ENCODE measurements at regions not wholly inside any gene's neighbourhood (a gene's known extent, or its start where the extent isn't known, plus 50 kb on each side); places are given as distances from the start of the nearest gene placed in this dataset.

DNA sequence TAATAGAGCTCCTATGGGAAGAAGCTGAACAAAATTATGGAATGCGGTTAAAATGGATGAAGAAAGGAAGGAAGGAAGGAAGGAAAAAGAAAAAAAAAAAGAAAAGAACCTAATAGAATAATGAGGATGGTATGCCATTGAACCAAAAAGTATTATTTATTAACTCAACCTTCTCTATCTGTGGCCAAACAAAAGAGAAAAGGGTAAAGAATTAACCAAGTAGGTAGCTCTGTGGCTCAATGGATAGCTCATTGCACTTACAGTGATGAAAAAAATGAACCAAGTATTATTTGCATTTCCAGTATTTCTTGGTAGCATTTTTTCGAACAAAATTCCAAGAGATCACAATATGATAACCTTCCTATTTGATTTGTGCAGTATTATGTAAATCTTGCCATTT is 56.9 kb upstream of the SLC39A8 start:
- H2AFZ ChIP-seq (ENCODE audit: low read length) = no peak overlapping the region
- no peak overlapping the region for H3K4me3 ChIP-seq (ENCODE audit: low read depth, low read length, poor library complexity, severe bottlenecking)
- H3K79me2 ChIP-seq (ENCODE audit: insufficient read depth, low read depth, low read length) = no peaks in the 10 kb centered on the region
- ChIA-PET CTCF (ENCODE audit: unreplicated experiment) (no interaction called here), POLR2A (no interaction called here)
- no TSS peak for BruUV-seq (replicated peaks)
- no peak overlapping the region for H3K4me2 ChIP-seq (ENCODE audit: low read length)
- H3K9me2 ChIP-seq (ENCODE audit: insufficient read depth, low read length) = no peaks in the 10 kb centered on the region
- TF ChIP-seq EZH2phosphoT487 (IDR thresholded peaks at IDR 0.05; ENCODE audit: borderline replicate concordance, low read depth, low read length) = no peak
- TF ChIP-seq, protein P1, sequence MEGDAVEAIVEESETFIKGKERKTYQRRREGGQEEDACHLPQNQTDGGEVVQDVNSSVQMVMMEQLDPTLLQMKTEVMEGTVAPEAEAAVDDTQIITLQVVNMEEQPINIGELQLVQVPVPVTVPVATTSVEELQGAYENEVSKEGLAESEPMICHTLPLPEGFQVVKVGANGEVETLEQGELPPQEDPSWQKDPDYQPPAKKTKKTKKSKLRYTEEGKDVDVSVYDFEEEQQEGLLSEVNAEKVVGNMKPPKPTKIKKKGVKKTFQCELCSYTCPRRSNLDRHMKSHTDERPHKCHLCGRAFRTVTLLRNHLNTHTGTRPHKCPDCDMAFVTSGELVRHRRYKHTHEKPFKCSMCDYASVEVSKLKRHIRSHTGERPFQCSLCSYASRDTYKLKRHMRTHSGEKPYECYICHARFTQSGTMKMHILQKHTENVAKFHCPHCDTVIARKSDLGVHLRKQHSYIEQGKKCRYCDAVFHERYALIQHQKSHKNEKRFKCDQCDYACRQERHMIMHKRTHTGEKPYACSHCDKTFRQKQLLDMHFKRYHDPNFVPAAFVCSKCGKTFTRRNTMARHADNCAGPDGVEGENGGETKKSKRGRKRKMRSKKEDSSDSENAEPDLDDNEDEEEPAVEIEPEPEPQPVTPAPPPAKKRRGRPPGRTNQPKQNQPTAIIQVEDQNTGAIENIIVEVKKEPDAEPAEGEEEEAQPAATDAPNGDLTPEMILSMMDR (conservative IDR thresholded peaks at IDR 0.05; ENCODE audit: low read length) = no peak
- intact Hi-C loops (cut with micrococcal nuclease; ENCODE audit: unreplicated experiment) = no loop called here
- no peak for DNase-seq (ENCODE audit: low spot score)
- H3K4me1 ChIP-seq (ENCODE audit: insufficient read depth, low read length, poor library complexity, severe bottlenecking) = no peaks in the 10 kb centered on the region
- H4K20me1 ChIP-seq (ENCODE audit: insufficient read depth, low read length) = no peaks in the 10 kb centered on the region
- no peaks in the 10 kb centered on the region for H3K36me3 ChIP-seq (ENCODE audit: insufficient read depth, low read length)
- no peaks in the 10 kb centered on the region for H3K9me3 ChIP-seq (ENCODE audit: low read length)
- H3K27ac ChIP-seq (ENCODE audit: low read depth, low read length, poor library complexity, severe bottlenecking) = no peak overlapping the region

DNA sequence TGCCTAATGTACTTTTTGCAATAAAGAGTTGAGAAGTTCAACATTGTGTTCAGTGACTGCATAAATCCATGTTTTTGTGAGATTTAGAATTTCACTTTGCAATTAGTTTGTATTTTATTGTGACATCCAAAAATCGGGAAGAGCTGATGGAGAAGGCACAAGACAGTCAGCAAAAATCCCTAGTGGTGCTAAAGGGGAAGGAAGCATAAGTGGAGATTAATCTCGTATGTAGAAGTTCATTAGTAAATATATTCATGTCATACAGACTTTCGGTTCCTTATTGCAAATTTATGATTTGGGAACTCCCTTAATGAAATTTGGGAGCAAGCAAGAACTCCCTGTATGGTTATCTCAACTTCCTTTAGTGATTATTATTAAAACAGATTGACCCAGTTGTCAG is 57.8 kb upstream of the SLC39A8 start:
- no peak overlapping the region for H3K4me3 ChIP-seq (ENCODE audit: low read depth, low read length, poor library complexity, severe bottlenecking)
- H3K9me2 ChIP-seq (ENCODE audit: insufficient read depth, low read length) = no peaks in the 10 kb centered on the region
- no peak overlapping the region for H3K27ac ChIP-seq (ENCODE audit: low read depth, low read length, poor library complexity, severe bottlenecking)
- ChIA-PET POLR2A (interaction anchor here (1.2 to 1.5 kb wide), 2 partner anchors 13 to 21 kb away, joined by 3 to 4 read pairs; no protein-coding TSS in a partner anchor), CTCF (ENCODE audit: unreplicated experiment) (no interaction called here)
- intact Hi-C loops (cut with micrococcal nuclease; ENCODE audit: unreplicated experiment) = no loop called here
- no peak overlapping the region for H2AFZ ChIP-seq (ENCODE audit: low read length)
- H3K9me3 ChIP-seq (ENCODE audit: low read length) = no peaks in the 10 kb centered on the region
- TF ChIP-seq EZH2phosphoT487 (IDR thresholded peaks at IDR 0.05; ENCODE audit: borderline replicate concordance, low read depth, low read length) = no peak
- TF ChIP-seq, protein P1 (conservative IDR thresholded peaks at IDR 0.05; ENCODE audit: low read length) = no peak
- no peak for DNase-seq (ENCODE audit: low spot score)
- no peaks in the 10 kb centered on the region for H3K36me3 ChIP-seq (ENCODE audit: insufficient read depth, low read length)
- no peak overlapping the region for H3K4me2 ChIP-seq (ENCODE audit: low read length)
- no peaks in the 10 kb centered on the region for H3K4me1 ChIP-seq (ENCODE audit: insufficient read depth, low read length, poor library complexity, severe bottlenecking)
- no peaks in the 10 kb centered on the region for H3K79me2 ChIP-seq (ENCODE audit: insufficient read depth, low read depth, low read length)
- no peaks in the 10 kb centered on the region for H4K20me1 ChIP-seq (ENCODE audit: insufficient read depth, low read length)
- BruUV-seq (replicated peaks) = no TSS peak

DNA sequence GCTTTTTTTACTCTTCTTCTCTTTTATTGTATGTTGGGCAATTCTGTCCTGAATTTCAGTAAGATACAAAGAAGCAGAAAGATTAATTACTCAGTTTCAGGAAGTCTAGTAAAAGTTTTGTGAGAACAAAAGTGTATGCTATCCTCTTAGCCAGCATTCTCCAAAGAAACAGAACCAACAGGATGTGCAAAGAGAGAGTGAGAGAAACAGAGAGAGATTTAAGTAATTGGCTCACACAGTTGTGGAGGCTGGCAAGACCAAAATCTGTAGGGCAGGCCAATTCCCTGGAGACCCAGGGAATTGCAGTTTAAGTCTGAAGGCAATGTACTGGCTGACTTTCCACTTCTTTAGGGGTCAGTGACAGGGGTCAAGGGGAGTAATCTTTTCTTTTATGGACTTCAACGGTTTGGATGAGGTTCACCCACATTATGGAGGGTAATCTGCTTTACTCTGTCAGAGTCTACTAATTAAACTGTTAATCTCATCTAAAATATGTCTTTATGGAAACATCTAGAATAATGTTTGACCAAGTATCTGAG is 59.2 kb upstream of the SLC39A8 start:
- H3K27ac ChIP-seq (ENCODE audit: low read depth, low read length, poor library complexity, severe bottlenecking) = no peak overlapping the region
- H4K20me1 ChIP-seq (ENCODE audit: insufficient read depth, low read length) = no peaks in the 10 kb centered on the region
- ChIA-PET POLR2A (interaction anchor here (0.6 to 1.9 kb wide), 10 partner anchors 9 to 1666 kb away, joined by 3 to 4 read pairs (median 3); no protein-coding TSS in a partner anchor), CTCF (ENCODE audit: unreplicated experiment) (no interaction called here)
- H3K9me3 ChIP-seq (ENCODE audit: low read length) = no peaks in the 10 kb centered on the region
- H3K4me3 ChIP-seq (ENCODE audit: low read depth, low read length, poor library complexity, severe bottlenecking) = no peak overlapping the region
- no TSS peak for BruUV-seq (replicated peaks)
- no peaks in the 10 kb centered on the region for H3K36me3 ChIP-seq (ENCODE audit: insufficient read depth, low read length)
- no peaks in the 10 kb centered on the region for H3K9me2 ChIP-seq (ENCODE audit: insufficient read depth, low read length)
- H3K79me2 ChIP-seq (ENCODE audit: insufficient read depth, low read depth, low read length) = no peaks in the 10 kb centered on the region
- no peak overlapping the region for H3K4me2 ChIP-seq (ENCODE audit: low read length)
- no peaks in the 10 kb centered on the region for H3K4me1 ChIP-seq (ENCODE audit: insufficient read depth, low read length, poor library complexity, severe bottlenecking)
- no peak for TF ChIP-seq EZH2phosphoT487 (IDR thresholded peaks at IDR 0.05; ENCODE audit: borderline replicate concordance, low read depth, low read length)
- TF ChIP-seq, protein P1 (conservative IDR thresholded peaks at IDR 0.05; ENCODE audit: low read length) = no peak
- no peak overlapping the region for H2AFZ ChIP-seq (ENCODE audit: low read length)
- DNase-seq (ENCODE audit: low spot score) = no peak
- intact Hi-C loops (cut with micrococcal nuclease; ENCODE audit: unreplicated experiment) = no loop called here
